AG20443 (cell line): ENCODE measurements at regions not wholly inside any gene's neighbourhood (a gene's known extent, or its start where the extent isn't known, plus 50 kb on each side); places are given as distances from the start of the nearest gene placed in this dataset.
A peak's percentile ranks its signal among the peaks of the same experiment; 100 is the strongest.

ENCODE experiments used
- DNase-seq: peaks from one replicate; pipeline ENCODE4 v3.0.0; 2012; ENCODE audit warnings: low spot score, mixed read lengths

GRCh38 chr15:85307687-85308045 lies 72.7 kb upstream of the AKAP13 start:
- DNase-seq: no peak

GRCh38 chr15:85311647-85312046 lies 68.8 kb upstream of the AKAP13 start:
- DNase-seq: no peak

- no peak for DNase-seq
Measured at GRCh38 chr15:85312486-85312885, 67.9 kb upstream of the AKAP13 start.

GRCh38 chr15:85312929-85313331 lies 67.5 kb upstream of the AKAP13 start:
- no peak for DNase-seq

- DNase-seq: no peak
Measured at GRCh38 chr15:85313339-85313738, 67.1 kb upstream of the AKAP13 start.

DNA sequence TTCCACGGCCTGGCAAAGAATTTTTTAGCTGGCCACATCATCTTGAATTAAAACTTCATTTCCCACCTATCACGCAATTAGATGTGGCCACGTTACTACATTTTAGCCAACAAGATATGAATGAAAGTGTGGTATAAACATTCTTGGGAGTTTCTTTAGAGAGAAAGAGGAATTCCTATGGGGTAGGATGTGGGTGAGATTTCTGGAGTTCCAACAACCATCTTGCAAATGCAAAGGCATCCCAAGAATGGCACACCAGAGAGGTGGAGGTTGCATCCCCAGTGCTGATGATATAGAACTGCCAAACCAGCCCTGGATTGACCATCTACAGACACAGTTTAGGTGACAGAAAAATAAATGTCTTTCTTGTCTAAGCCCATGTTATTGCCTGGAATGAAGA lies 66.3 kb upstream of the AKAP13 start:
- no peak for DNase-seq

- DNase-seq: no peak
Measured at GRCh38 chr15:85314633-85315032, 65.8 kb upstream of the AKAP13 start.

DNA sequence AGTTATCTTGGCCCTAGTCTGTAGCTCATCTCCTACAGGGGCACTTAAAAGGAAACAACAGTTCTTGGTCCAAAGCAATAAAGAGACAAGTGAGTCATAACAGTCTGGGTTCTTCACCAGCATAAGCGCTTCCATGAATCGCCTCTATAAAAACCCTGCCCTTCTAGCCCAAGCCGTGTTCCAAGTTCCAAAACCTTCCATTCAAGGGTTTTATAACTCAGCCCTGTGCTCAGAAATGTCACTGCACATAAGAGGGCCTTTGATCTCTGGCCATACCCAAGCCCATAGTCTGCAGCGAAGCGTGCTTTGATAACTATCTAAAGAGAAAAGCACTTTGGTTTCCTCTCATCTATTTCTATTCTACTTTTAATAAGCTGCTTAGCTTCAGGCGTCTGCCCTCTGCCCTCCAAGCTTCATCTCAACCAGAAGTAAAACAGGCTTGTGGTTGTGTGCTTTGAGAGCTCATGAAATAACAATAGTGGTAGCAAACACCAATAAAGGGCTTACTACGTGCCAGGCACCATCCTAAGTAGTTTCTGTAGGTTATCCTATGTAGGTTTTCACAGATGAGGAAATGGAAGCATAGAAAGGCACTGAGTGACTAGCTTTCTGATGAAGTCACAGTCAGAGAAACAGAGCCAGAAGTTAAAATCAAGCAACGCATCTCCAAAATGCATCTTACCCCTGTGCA lies 64.0 kb upstream of the AKAP13 start:
- peak; percentile 53 for DNase-seq

- peak; percentile 75 for DNase-seq
Measured at GRCh38 chr15:85318048-85318731, 62.2 kb upstream of the AKAP13 start.

- no peak for DNase-seq
Measured at GRCh38 chr15:85318732-85319076, 61.7 kb upstream of the AKAP13 start.

DNA sequence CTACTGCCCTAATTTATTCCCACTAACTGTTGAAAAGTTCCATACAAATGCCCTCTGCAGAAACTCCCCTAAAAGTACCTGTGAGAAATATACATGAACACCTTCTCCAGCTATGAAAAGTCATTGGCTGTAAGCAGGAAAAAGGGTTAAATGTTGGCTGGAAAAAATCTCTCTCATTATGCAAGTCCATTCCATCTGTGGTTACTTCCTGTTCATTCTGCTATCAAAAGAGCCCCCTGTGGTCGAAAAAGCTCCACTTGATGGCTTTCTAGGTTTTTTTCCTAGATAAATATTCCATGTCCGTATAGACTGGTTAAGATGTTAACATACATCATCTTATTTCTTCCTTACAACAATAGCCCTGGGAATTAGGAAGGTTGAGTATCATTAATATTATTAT lies 56.2 kb upstream of the AKAP13 start:
- DNase-seq: no peak

DNA sequence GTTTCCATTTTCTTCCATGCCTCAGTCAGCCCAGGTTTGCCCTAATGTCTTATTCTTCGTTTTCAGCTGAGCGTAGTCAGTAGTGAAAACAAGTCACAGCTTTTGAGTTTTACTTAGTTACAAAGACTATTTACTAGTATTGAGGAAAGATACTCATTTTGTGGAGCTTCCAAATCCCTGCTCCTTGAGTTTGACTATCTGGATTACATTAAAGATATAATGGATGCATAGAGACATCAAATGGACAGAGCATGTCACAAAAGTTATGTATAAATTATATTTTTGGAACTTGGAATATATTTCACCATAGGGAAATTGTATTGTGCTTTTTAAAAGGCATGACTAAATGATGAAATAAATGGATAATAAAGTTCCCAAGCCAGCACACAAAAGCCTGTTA lies 54.6 kb upstream of the AKAP13 start:
- no peak for DNase-seq

GRCh38 chr15:85326291-85326690 lies 54.1 kb upstream of the AKAP13 start:
- no peak for DNase-seq

DNA sequence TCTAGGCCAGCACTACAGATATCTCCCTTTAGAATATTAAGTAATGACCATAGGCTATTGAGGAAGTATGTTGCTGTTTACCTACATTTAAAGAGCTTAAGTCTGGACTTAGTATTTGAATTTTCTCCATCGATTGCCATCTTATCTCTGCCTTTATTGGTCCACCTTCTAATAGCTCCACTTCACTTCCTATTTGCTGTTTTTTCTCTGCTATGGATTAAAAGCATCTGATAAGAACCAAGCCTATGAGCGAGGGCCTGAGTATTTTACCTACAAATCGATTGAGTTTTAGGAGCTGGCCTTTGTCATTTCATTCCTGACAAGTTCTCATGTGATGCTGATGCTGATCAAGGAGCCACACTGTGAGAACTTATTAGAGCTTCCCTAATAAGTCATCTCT lies 52.6 kb upstream of the AKAP13 start:
- no peak for DNase-seq

DNA sequence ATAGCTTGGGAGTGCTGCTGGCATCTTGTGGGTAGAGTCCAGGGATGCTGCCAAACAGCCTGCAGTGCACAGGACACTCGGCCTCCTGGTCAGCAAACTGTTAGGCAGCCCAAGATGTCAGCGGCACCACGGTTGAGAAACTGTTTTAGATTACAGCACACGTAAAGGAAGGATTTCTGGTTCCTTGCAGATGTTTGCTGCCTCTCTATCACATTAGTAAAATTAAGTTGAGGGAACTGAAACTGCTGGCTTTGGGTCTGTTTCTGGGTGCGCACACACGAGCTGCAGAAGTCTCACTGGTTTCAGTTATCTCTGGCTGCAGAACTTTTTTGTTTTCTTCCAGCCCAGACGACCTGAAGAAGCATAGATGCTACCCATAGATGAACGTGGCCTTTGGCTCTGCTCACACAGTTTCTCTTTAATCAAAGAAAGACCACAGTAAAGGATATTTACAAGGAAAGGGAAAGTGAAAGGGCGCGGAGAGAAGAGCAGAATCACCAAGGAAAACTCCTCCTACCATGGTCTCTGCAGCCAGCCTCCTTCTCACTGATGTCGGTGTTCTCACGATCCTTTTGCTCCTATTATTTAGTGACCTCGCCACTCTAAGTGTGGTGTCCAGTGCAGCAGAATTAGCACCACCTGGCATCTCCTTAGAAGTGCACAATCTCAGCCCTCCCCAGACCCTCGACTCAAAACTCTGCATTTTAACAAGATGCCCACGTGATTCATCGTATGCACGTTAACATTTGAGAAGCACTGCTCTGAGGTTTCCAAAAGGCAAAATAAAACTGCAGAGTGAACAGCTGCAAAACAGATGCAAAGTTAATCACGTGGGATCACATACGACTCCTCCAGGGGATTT lies 50.6 kb upstream of the AKAP13 start:
- DNase-seq: peak; percentile 60
